ENCODE measurements at regions not wholly inside any gene's neighbourhood (a gene's known extent, or its start where the extent isn't known, plus 50 kb on each side); places are given as distances from the start of the nearest gene placed in this dataset.

DNA sequence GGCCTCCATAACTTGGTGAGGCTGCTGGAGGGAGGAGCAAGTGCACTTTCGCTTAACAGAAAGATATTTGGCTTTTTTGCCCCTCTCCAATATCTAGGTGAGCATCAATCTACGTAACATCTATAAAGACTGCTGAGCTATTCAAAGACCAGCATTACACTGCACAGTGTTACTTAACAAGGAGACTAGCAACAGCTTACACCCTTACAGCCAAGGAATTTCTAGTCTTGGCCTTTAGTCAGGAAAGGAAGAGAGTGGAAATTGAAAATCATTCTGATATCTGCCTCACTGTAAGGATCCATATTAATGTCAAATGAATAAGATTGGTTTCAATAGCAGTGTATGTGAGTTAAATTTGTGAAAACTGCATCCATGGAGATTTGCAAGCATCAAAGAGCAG is 163.9 kb upstream of the DUSP10 start:
- TF ChIP-seq POLR2A (IDR thresholded peaks at IDR 0.05; ENCODE audit: low read length) (no peak), GATA1 (IDR thresholded peaks at IDR 0.05; ENCODE audit: low read depth, low read length) (no peak)
